BJ (cell line): ENCODE measurements at regions not wholly inside any gene's neighbourhood (a gene's known extent, or its start where the extent isn't known, plus 50 kb on each side); places are given as distances from the start of the nearest gene placed in this dataset.
A peak's percentile ranks its signal among the peaks of the same experiment; 100 is the strongest.
"Not testable (repeated sequence)": the region's sequence is repeated elsewhere in the genome, so short reads cannot be mapped to it uniquely, and the experiment has no call there.

Source experiments
- CTCF ChIA-PET: fragments of 350-600 bp; formaldehyde crosslinking; extraction: SDS; loops from one replicate; lab custom pipeline; 2021; ENCODE audit warnings: antibody characterized with exemption, inconsistent platforms; lab: Yijun Ruan, JAX
- POLR2A ChIA-PET: fragments of 300-600 bp; sonication (Branson Sonifier 250); formaldehyde crosslinking; extraction: SDS; loops from one replicate; lab custom pipeline; 2021; ENCODE audit warnings: antibody characterized with exemption; lab: Charles Lee
- DNase-seq: peaks from one replicate; pipeline ENCODE4 v3.0.0-alpha.2; 2011; ENCODE audit warnings: low read depth
- H3K27me3 ChIP-seq: 2 replicates; pipeline ENCODE4 v1.6.0; 2011; ENCODE audit warnings: low read length; ENCODE audit not compliant: control insufficient read depth, insufficient read depth
- H3K36me3 ChIP-seq: 2 replicates; pipeline ENCODE4 v1.5.1; 2011; ENCODE audit warnings: low read length; ENCODE audit not compliant: control insufficient read depth, insufficient read depth
- H3K4me3 ChIP-seq: 2 replicates; pipeline ENCODE4 v1.5.1; 2011; ENCODE audit warnings: low read depth, mild to moderate bottlenecking, control low read depth, low read length
- TF ChIP-seq, protein P1 (sequence below): IDR thresholded peaks from 2 replicates; pipeline ENCODE4 v1.5.1; 2011; ENCODE audit warnings: low read depth, mild to moderate bottlenecking, control low read depth, inconsistent platforms, low read length, moderate library complexity; ENCODE audit not compliant: insufficient read depth

DNA sequence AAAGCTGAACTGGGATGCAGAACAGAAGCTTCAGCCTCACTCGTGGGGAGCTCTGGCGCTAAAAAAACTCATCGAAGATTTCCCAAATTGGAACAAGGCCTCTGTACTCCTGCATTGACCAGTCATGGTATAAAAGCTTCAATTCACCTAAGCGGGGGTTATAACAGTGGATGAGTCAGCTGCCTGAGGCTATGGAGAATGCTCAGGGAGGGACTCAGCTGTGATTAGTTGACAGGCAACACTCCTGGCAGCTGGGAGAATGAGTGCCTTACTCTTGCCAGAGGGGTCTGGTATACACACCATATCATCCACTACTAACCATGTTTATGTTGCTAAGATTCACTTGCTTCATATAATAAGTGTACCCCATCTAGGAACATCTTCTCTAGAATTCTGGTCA, 350.6 kb upstream of the VRK2 start:
- no peak for DNase-seq
- TF ChIP-seq, protein P1, sequence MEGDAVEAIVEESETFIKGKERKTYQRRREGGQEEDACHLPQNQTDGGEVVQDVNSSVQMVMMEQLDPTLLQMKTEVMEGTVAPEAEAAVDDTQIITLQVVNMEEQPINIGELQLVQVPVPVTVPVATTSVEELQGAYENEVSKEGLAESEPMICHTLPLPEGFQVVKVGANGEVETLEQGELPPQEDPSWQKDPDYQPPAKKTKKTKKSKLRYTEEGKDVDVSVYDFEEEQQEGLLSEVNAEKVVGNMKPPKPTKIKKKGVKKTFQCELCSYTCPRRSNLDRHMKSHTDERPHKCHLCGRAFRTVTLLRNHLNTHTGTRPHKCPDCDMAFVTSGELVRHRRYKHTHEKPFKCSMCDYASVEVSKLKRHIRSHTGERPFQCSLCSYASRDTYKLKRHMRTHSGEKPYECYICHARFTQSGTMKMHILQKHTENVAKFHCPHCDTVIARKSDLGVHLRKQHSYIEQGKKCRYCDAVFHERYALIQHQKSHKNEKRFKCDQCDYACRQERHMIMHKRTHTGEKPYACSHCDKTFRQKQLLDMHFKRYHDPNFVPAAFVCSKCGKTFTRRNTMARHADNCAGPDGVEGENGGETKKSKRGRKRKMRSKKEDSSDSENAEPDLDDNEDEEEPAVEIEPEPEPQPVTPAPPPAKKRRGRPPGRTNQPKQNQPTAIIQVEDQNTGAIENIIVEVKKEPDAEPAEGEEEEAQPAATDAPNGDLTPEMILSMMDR = no peak
- Histone ChIP-seq H3K27me3 (no peaks in the 10 kb centered on the region), H3K4me3 (no peak overlapping the region), H3K36me3 (no peaks in the 10 kb centered on the region)
- ChIA-PET POLR2A (no interaction called here), CTCF (no interaction called here)

GRCh38 chr2:57698392-57698791, 348.2 kb upstream of the VRK2 start:
- TF ChIP-seq, protein P1 = no peak
- H3K36me3 ChIP-seq = no peaks in the 10 kb centered on the region
- POLR2A ChIA-PET = no interaction called here
- H3K27me3 ChIP-seq = no peaks in the 10 kb centered on the region
- no peak overlapping the region for H3K4me3 ChIP-seq
- CTCF ChIA-PET = no interaction called here
- DNase-seq = no peak

- Histone ChIP-seq H3K4me3 (no peak overlapping the region), H3K27me3 (no peaks in the 10 kb centered on the region), H3K36me3 (no peaks in the 10 kb centered on the region)
- ChIA-PET CTCF (no interaction called here), POLR2A (no interaction called here)
- no peak for DNase-seq
- TF ChIP-seq, protein P1 = no peak
Measured at GRCh38 chr2:57698935-57699449, 347.6 kb upstream of the VRK2 start.

DNA sequence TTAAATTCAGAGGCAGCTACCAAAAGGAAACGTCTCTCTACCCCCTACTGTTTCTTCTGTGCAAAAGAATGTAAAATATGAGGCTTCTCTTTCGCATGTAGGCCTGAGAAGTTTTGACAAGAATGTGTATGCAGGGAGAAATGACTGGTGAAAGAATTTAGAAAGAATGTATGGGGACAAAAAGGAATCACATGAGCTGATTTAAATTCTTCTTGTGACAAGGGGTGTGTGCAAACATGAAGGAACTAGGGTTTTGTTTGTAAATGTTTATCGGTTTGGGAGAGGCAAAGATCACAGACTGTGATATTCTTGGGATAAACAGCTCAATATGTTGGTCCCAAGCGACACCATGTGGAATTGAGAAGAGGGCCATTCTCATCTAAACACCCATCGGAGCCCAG, 345.2 kb upstream of the VRK2 start:
- no peaks in the 10 kb centered on the region for H3K27me3 ChIP-seq
- ChIA-PET CTCF (interaction anchor here (0.7 to 0.8 kb wide), 2 partner anchors 21 to 1520 kb away, joined by 3 read pairs; no protein-coding TSS in a partner anchor), POLR2A (interaction anchor here (0.6 kb wide), 1 partner anchor 8 kb away, joined by 3 read pairs; no protein-coding TSS in a partner anchor)
- H3K36me3 ChIP-seq = no peaks in the 10 kb centered on the region
- TF ChIP-seq, protein P1 = no peak
- peak; percentile 41 for DNase-seq
- H3K4me3 ChIP-seq = no peak overlapping the region

GRCh38 chr2:57703407-57703806, 343.2 kb upstream of the VRK2 start:
- Histone ChIP-seq H3K27me3 (no peaks in the 10 kb centered on the region), H3K36me3 (no peaks in the 10 kb centered on the region), H3K4me3 (no peak overlapping the region)
- POLR2A ChIA-PET = no interaction called here
- TF ChIP-seq, protein P1 = no peak
- DNase-seq = no peak
- CTCF ChIA-PET = no interaction called here

DNA sequence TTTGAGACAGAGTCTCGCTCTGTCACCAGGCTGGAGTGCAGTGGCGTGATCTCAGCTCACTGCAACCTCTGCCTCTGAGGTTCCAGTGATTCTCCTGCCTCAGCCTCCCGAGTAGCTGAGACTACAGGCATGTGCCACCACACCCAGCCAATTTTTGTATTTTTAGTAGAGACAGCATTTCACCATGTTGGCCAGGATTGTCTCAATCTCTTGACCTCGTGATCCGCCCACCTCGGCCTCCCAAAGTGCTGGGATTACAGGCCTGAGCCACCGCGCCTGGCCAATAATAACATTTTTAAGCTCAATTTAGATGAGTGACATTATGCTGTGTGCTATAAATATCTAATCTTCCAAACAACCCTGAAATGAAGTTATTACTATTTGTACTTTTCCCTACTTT, 338.8 kb upstream of the VRK2 start:
- DNase-seq, H3K4me3 ChIP-seq, H3K36me3 ChIP-seq, CTCF ChIA-PET, POLR2A ChIA-PET, H3K27me3 ChIP-seq: not testable (repeated sequence)
